Heart right ventricle (tissue), 16 donors: ENCODE measurements at regions not wholly inside any gene's neighbourhood (a gene's known extent, or its start where the extent isn't known, plus 50 kb on each side); places are given as distances from the start of the nearest gene placed in this dataset.

Source experiments
- ATAC-seq, 8 donors: fragments of 200-7000 bp; cut with Tn5 transposase; one replicate each; pipeline ENCODE4 v1.9.1; 2020; ENCODE audit warnings: mild to moderate bottlenecking in 8 of 8, moderate library complexity in 8 of 8, moderate number of reproducible peaks in 1 of 8
- DNase-seq, 2 donors: peaks; one replicate each; pipeline ENCODE4 v3.0.0-alpha.2; 2020
- H3K27ac ChIP-seq, 10 donors: fragments of 200-600 bp; sonication (generic) in 2 of 10; one replicate each; pipeline versions ENCODE4 v1.5.0 to v1.8.0; 2020 to 2022; ENCODE audit warnings: mild to moderate bottlenecking in 3 of 10
- H3K27me3 ChIP-seq, 7 donors: fragments of 200-600 bp; one replicate each; pipeline ENCODE4 v1.8.0; 2021 to 2022; ENCODE audit warnings: mild to moderate bottlenecking in 2 of 7
- H3K36me3 ChIP-seq, 9 donors: fragments of 200-600 bp; sonication (generic) in 1 of 9; one replicate each; pipeline versions ENCODE4 v1.5.0 to v1.8.0; 2020 to 2022; ENCODE audit warnings: mild to moderate bottlenecking in 2 of 9
- H3K4me1 ChIP-seq, 9 donors: fragments of 200-600 bp; sonication (generic) in 1 of 9; one replicate each; pipeline versions ENCODE4 v1.5.0 to v1.8.0; 2020 to 2022; ENCODE audit warnings: mild to moderate bottlenecking in 4 of 9
- H3K4me3 ChIP-seq, 10 donors: fragments of 200-600 bp; sonication (generic) in 2 of 10; one replicate each; pipeline versions ENCODE4 v1.5.0 to v1.8.0; 2020 to 2022; ENCODE audit warnings: mild to moderate bottlenecking in 7 of 10, moderate library complexity in 2 of 10
- H3K9me3 ChIP-seq, 11 donors: fragments of 200-600 bp in 10 of 11; sonication (generic) in 2 of 11; one replicate each; pipeline versions ENCODE4 v1.5.0 to v1.8.0; 2013 to 2022; ENCODE audit warnings: mild to moderate bottlenecking in 2 of 11, control low read depth in 1 of 11, moderate library complexity in 1 of 11
- CTCF ChIP-seq, 9 donors: fragments of 200-600 bp; sonication (generic) in 2 of 9; IDR thresholded peaks; one replicate each; pipeline versions ENCODE4 v1.5.0 to v1.8.0; 2021 to 2022; ENCODE audit warnings: antibody characterized with exemption in 9 of 9, mild to moderate bottlenecking in 5 of 9, moderate library complexity in 1 of 9
- WGBS, 2 donors: extraction: QIAGEN DNeasy Blood & Tissue Kit; methylation state at CpG; one replicate each; pipeline ENCODE4 v1.1.7; 2013; ENCODE audit warnings: inconsistent platforms in 1 of 2; 5-methylcytosine and 5-hydroxymethylcytosine counted together
- intact Hi-C, 10 donors: fragments of 100-400 bp; cut with DNase I; formaldehyde crosslinking; loops; one replicate each; pipeline versions ENCODE4 v1.11.1 to v1.14.2; 2022
- donor health status: Arrhythmogenic right ventricular cardiomyopathy.
- donor health status: ischemic (EF 13 %, LVEDD 7.1; RV severe dilation, severe dysfunction).
- donor health status: healthy with polysubstance abuse.
- donor health status: DM: no; HTN: yes; CAD: no.
- donor health status: DM: no; HTN: no; CAD: no.
- donor health status: ischemic (EF 25% LVEDD 6.9; RV normal size, moderate dysfunction).
- donor health status: ischemic (EF 25% LVEDD 5.7; RV mildly dilated, moderate dysfunction).
- donor health status: healthy.
- donor health status: DM: yes; HTN: yes; CAD: no.
- donor health status: Ischemic cardiomyopathy.
- donor health status: ischemic (EF 35%, LVEDD 5.7; RV mildly dilated, moderate dysfunction).
- donor health status: nonischemic (EF 11% LVEDD 7.7; RV severe dilation, severe dysfunction).
- donor health status: DM: yes; HTN: yes; CAD: no.
- donor health status: PGD.
- donor health status: ischemic (EF 29% LVEDD 5.4; RV normal size, mild dysfunction).
- donor health status: nonischemic (EF 23%, LVEDD 6.1; RV moderate dilation, normal function).

GRCh38 chr13:99865420-99865930 is 106.1 kb downstream of the ZIC5 start:
- ATAC-seq = no peak
- WGBS, 2 donors = 88 to 89% methylated on average over 11 of the region's 11 CpGs
- H3K27ac ChIP-seq = no peak overlapping the region
- H3K36me3 ChIP-seq = no peaks in the 10 kb centered on the region
- no peaks in the 10 kb centered on the region for H3K27me3 ChIP-seq
- intact Hi-C loops = no loop called here
- no peak for TF ChIP-seq CTCF (IDR thresholded peaks at IDR 0.05)
- no peak for DNase-seq
- H3K4me3 ChIP-seq = no peak overlapping the region
- no peaks in the 10 kb centered on the region for H3K9me3 ChIP-seq
- no peaks in the 10 kb centered on the region for H3K4me1 ChIP-seq

- ATAC-seq = no peak
- no peaks in the 10 kb centered on the region for H3K4me1 ChIP-seq
- H3K9me3 ChIP-seq = no peaks in the 10 kb centered on the region
- intact Hi-C loops = no loop called here
- H3K27ac ChIP-seq = no peak overlapping the region
- H3K36me3 ChIP-seq = no peaks in the 10 kb centered on the region
- no peaks in the 10 kb centered on the region for H3K27me3 ChIP-seq
- DNase-seq = no peak
- no peak for TF ChIP-seq CTCF (IDR thresholded peaks at IDR 0.05)
- no peak overlapping the region for H3K4me3 ChIP-seq
- 73 to 75% methylated on average over 10 of the region's 10 CpGs for WGBS, 2 donors
Measured at GRCh38 chr13:99864627-99864990, 107.0 kb downstream of the ZIC5 start.

GRCh38 chr13:99863789-99864626 is 107.6 kb downstream of the ZIC5 start:
- no peak for DNase-seq
- no peak for ATAC-seq
- Histone ChIP-seq H3K27me3 (no peaks in the 10 kb centered on the region), H3K4me3 (no peak overlapping the region), H3K36me3 (no peaks in the 10 kb centered on the region), H3K27ac (no peak overlapping the region), H3K9me3 (no peaks in the 10 kb centered on the region), H3K4me1 (no peaks in the 10 kb centered on the region)
- 85% methylated on average over 14 of the region's 14 CpGs for WGBS, 2 donors
- intact Hi-C loops = no loop called here
- TF ChIP-seq CTCF (IDR thresholded peaks at IDR 0.05) = no peak

DNA sequence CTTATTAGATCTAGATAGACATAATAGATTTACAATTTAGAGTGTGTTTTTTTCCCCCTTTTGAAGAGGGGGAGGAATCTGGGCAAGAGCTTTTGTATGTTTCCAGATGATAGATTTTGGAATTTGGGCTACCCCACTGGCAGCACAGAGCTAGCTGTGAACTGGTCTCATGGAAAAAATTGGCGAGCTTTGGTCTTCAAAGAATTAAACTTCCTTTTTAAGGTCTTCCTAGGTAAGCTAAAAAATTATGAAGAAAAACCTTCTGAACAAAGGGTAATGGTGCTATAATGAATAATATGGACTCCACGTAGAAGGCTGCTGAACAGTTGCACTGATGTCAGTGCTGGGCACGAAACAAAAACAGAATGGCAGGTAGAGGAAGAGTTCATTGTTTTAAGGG is 109.3 kb downstream of the ZIC5 start:
- WGBS, 2 donors = 90 to 91% methylated on average over 3 of the region's 3 CpGs
- no peak for DNase-seq
- no peaks in the 10 kb centered on the region for H3K9me3 ChIP-seq
- no peaks in the 10 kb centered on the region for H3K27me3 ChIP-seq
- H3K27ac ChIP-seq = no peak overlapping the region
- no peak overlapping the region for H3K4me3 ChIP-seq
- H3K36me3 ChIP-seq = no peaks in the 10 kb centered on the region
- no peak for ATAC-seq
- TF ChIP-seq CTCF (IDR thresholded peaks at IDR 0.05) = no peak
- no peaks in the 10 kb centered on the region for H3K4me1 ChIP-seq
- intact Hi-C loops = no loop called here
